ENCODE measurements at regions not wholly inside any gene's neighbourhood (a gene's known extent, or its start where the extent isn't known, plus 50 kb on each side); places are given as distances from the start of the nearest gene placed in this dataset.

DNA sequence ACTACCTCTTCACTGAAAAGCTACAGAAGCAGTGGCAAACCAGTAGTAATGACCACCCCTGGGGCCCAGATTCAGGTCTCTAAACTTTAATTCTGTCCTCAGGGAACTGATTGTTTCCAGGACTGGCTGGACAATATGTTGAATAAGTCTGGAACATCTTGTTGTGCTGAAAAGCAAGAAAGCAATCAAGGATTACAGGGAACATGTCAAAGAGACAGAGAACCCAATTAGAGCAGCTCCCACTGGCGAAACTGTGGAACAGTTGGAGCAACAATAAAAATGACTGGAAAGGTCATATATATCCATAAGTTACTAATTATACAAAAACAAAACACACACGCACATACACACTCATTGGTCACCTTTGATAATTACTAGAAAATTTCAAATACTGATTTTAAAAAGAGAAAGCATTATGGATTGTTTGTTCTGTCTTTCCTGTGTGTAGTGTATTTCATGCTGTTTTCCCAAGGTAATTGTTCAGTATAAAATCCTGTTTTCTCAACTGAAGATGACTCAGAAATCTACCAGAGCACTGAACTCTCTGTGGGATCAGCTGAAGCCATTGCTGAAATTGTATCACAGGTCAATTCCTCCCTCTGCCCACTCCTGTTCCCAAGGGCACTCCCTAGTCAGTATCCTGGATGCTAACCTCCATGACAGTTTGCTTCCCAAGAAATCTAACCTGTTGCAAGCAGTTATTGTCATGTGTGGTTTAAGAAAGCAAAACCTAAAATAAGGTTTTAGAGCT, 83.6 kb upstream of the RGS1 start:
- Histone ChIP-seq H3K9me3 (ENCODE audit: control insufficient read depth, insufficient read depth, low read depth, low read length) (no peaks in the 10 kb centered on the region), H3K36me3 (ENCODE audit: control insufficient read depth in 2 of 2, insufficient read depth in 1 of 2, low read length in 2 of 2) (no peaks in the 10 kb centered on the region), H3K4me3 (ENCODE audit: low read depth, low read length) (no peak overlapping the region), H3K27ac (ENCODE audit: extremely low read depth, low read depth, low read length) (no peak overlapping the region), H3K4me1 (ENCODE audit: control insufficient read depth, insufficient read depth, low read length) (no peaks in the 10 kb centered on the region)
- ChIA-PET POLR2A (no interaction called here), CTCF (interaction anchor here (0.7 kb wide), 1 partner anchor 15 kb away, joined by 3 read pairs; no protein-coding TSS in a partner anchor)
- no peak for TF ChIP-seq ZNF660 (tag by site-specific recombination; IDR thresholded peaks at IDR 0.05)

DNA sequence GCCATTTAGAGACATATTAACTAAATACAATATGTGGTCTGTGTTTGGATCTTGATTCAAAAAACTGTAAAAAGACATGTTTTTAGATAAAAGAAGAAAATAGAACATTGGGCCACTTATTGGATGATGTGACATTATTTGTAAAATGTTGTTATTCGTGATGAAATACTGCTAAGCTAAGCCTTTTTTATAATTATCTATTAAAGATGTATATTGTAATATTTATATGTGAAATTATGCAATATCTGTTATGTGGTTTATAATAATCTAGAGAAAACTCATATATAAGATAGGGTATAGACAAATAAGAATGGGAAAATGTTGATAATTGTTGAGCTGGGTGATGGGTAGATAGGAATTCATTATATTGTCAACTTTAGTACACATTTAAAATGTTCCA, 82.0 kb upstream of the RGS1 start:
- Histone ChIP-seq H3K36me3 (ENCODE audit: control insufficient read depth in 2 of 2, insufficient read depth in 1 of 2, low read length in 2 of 2) (no peaks in the 10 kb centered on the region), H3K27ac (ENCODE audit: extremely low read depth, low read depth, low read length) (no peak overlapping the region), H3K4me1 (ENCODE audit: control insufficient read depth, insufficient read depth, low read length) (no peaks in the 10 kb centered on the region), H3K9me3 (ENCODE audit: control insufficient read depth, insufficient read depth, low read depth, low read length) (no peaks in the 10 kb centered on the region), H3K4me3 (ENCODE audit: low read depth, low read length) (no peak overlapping the region)
- TF ChIP-seq ZNF600 (tag by site-specific recombination; IDR thresholded peaks at IDR 0.05) (no peak), IKZF3 (tag by site-specific recombination; IDR thresholded peaks at IDR 0.05) (no peak), ZNF18 (tag by site-specific recombination; IDR thresholded peaks at IDR 0.05) (no peak), ZNF274 (IDR thresholded peaks at IDR 0.05; ENCODE audit: low read length) (no peak), ZNF274 (tag by site-specific recombination; IDR thresholded peaks at IDR 0.05; ENCODE audit: borderline replicate concordance) (no peak), BCL11A (tag by site-specific recombination; IDR thresholded peaks at IDR 0.05; ENCODE audit: low read depth) (no peak), PRDM4 (tag by site-specific recombination; IDR thresholded peaks at IDR 0.05) (no peak), ZBTB20 (tag by site-specific recombination; IDR thresholded peaks at IDR 0.05) (no peak)
- TF ChIP-seq, protein P1, sequence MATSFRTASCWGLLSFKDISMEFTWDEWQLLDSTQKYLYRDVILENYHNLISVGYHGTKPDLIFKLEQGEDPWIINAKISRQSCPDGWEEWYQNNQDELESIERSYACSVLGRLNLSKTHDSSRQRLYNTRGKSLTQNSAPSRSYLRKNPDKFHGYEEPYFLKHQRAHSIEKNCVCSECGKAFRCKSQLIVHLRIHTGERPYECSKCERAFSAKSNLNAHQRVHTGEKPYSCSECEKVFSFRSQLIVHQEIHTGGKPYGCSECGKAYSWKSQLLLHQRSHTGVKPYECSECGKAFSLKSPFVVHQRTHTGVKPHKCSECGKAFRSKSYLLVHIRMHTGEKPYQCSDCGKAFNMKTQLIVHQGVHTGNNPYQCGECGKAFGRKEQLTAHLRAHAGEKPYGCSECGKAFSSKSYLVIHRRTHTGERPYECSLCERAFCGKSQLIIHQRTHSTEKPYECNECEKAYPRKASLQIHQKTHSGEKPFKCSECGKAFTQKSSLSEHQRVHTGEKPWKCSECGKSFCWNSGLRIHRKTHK (tag by site-specific recombination; IDR thresholded peaks at IDR 0.05) = no peak
- TF ChIP-seq, protein P2, sequence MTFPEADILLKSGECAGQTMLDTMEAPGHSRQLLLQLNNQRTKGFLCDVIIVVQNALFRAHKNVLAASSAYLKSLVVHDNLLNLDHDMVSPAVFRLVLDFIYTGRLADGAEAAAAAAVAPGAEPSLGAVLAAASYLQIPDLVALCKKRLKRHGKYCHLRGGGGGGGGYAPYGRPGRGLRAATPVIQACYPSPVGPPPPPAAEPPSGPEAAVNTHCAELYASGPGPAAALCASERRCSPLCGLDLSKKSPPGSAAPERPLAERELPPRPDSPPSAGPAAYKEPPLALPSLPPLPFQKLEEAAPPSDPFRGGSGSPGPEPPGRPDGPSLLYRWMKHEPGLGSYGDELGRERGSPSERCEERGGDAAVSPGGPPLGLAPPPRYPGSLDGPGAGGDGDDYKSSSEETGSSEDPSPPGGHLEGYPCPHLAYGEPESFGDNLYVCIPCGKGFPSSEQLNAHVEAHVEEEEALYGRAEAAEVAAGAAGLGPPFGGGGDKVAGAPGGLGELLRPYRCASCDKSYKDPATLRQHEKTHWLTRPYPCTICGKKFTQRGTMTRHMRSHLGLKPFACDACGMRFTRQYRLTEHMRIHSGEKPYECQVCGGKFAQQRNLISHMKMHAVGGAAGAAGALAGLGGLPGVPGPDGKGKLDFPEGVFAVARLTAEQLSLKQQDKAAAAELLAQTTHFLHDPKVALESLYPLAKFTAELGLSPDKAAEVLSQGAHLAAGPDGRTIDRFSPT (tag by site-specific recombination; IDR thresholded peaks at IDR 0.05) = no peak
- CTCF ChIA-PET = no interaction called here
- POLR2A ChIA-PET = no interaction called here

GRCh38 chr1:192496369-192497056, 79.1 kb upstream of the RGS1 start:
- Histone ChIP-seq H3K4me1 (ENCODE audit: control insufficient read depth, insufficient read depth, low read length) (no peaks in the 10 kb centered on the region), H3K4me3 (ENCODE audit: low read depth, low read length) (no peak overlapping the region), H3K36me3 (ENCODE audit: control insufficient read depth in 2 of 2, insufficient read depth in 1 of 2, low read length in 2 of 2) (no peaks in the 10 kb centered on the region), H3K27ac (ENCODE audit: extremely low read depth, low read depth, low read length) (no peak overlapping the region), H3K9me3 (ENCODE audit: control insufficient read depth, insufficient read depth, low read depth, low read length) (no peaks in the 10 kb centered on the region)
- CTCF ChIA-PET = no interaction called here
- POLR2A ChIA-PET = no interaction called here
- TF ChIP-seq KLF16 (tag by site-specific recombination; IDR thresholded peaks at IDR 0.05) = no peak
- no peak for TF ChIP-seq KLF1 (tag by site-specific recombination; IDR thresholded peaks at IDR 0.05)
- no peak for TF ChIP-seq ZNF169 (tag by site-specific recombination; IDR thresholded peaks at IDR 0.05)
- TF ChIP-seq GLI2 (tag by site-specific recombination; IDR thresholded peaks at IDR 0.05; ENCODE audit: borderline replicate concordance, low read depth) = no peak
- no peak for TF ChIP-seq ZNF18 (tag by site-specific recombination; IDR thresholded peaks at IDR 0.05)
- no peak for TF ChIP-seq ZNF174 (tag by site-specific recombination; IDR thresholded peaks at IDR 0.05)
- TF ChIP-seq KLF9 (tag by site-specific recombination; IDR thresholded peaks at IDR 0.05; ENCODE audit: low read depth) = no peak
- no peak for TF ChIP-seq ZBTB21 (tag by site-specific recombination; IDR thresholded peaks at IDR 0.05)
- TF ChIP-seq ZSCAN18 (tag by site-specific recombination; IDR thresholded peaks at IDR 0.05) = no peak
